ENCODE measurements at regions not wholly inside any gene's neighbourhood (a gene's known extent, or its start where the extent isn't known, plus 50 kb on each side); places are given as distances from the start of the nearest gene placed in this dataset.
A peak's percentile ranks its signal among the peaks of the same experiment; 100 is the strongest.

GRCh38 chr5:67286006-67286405 lies 89.4 kb upstream of the CD180 start:
- Histone ChIP-seq H3K4me3 (ENCODE audit: low read depth, low read length) (no peak overlapping the region), H3K36me3 (ENCODE audit: insufficient read depth, low read length) (no peaks in the 10 kb centered on the region), H3K27ac (ENCODE audit: low read depth, low read length) (no peak overlapping the region), H3K27me3 (ENCODE audit: insufficient read depth, low read length) (no peaks in the 10 kb centered on the region), H3K79me2 (ENCODE audit: control insufficient read depth, insufficient read depth, low read length, unreplicated experiment) (no peaks in the 10 kb centered on the region), H2AFZ (ENCODE audit: low read length, unreplicated experiment) (no peak overlapping the region), H3K4me1 (ENCODE audit: control insufficient read depth, insufficient read depth, low read length, unreplicated experiment) (peaks cover 33% of the 10 kb centered on the region)

DNA sequence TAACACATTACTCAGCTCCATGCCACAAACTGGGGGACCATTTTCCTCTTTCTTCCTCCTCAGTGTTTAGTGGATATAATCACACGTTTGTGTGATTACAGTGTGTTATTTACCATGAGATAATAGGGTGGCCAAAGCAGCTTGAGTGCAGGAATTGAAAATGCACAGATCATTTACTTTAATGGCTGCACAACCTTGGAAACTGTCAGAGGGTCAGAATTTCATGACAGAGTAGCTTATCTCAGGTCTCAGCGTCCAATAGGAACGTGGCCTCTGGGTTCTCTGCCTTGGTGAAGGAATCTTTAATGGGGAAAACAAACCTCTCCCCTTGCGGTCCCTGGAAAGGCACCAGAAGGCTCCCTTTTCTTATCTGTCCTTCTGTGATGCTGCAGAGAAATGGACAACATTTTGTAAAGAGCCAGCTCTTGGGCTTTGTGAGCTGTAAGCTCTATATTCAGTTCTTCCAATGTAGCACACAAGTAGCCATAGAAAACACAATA lies 87.4 kb upstream of the CD180 start:
- Histone ChIP-seq H3K36me3 (ENCODE audit: insufficient read depth, low read length) (peaks cover 4% of the 10 kb centered on the region; the same call in 1 of the 2 replicates), H3K79me2 (ENCODE audit: control insufficient read depth, insufficient read depth, low read length, unreplicated experiment) (no peaks in the 10 kb centered on the region), H3K27me3 (ENCODE audit: insufficient read depth, low read length) (no peaks in the 10 kb centered on the region), H3K27ac (ENCODE audit: low read depth, low read length) (no peak overlapping the region), H3K4me1 (ENCODE audit: control insufficient read depth, insufficient read depth, low read length, unreplicated experiment) (peaks cover 25% of the 10 kb centered on the region), H3K4me3 (ENCODE audit: low read depth, low read length) (no peak overlapping the region), H2AFZ (ENCODE audit: low read length, unreplicated experiment) (peak overlapping the region; percentile 85)

- H3K79me2 ChIP-seq (ENCODE audit: control insufficient read depth, insufficient read depth, low read length, unreplicated experiment) = no peaks in the 10 kb centered on the region
- H3K27ac ChIP-seq (ENCODE audit: low read depth, low read length) = no peak overlapping the region
- peaks cover 18% of the 10 kb centered on the region for H3K4me1 ChIP-seq (ENCODE audit: control insufficient read depth, insufficient read depth, low read length, unreplicated experiment)
- H3K27me3 ChIP-seq (ENCODE audit: insufficient read depth, low read length) = no peaks in the 10 kb centered on the region
- H2AFZ ChIP-seq (ENCODE audit: low read length, unreplicated experiment) = peak overlapping the region; percentile 85
- H3K36me3 ChIP-seq (ENCODE audit: insufficient read depth, low read length) = peaks cover 5% of the 10 kb centered on the region; the same call in 1 of the 2 replicates
- no peak overlapping the region for H3K4me3 ChIP-seq (ENCODE audit: low read depth, low read length)
Measured at GRCh38 chr5:67283275-67283987, 86.8 kb upstream of the CD180 start.

GRCh38 chr5:67281874-67282273 lies 85.3 kb upstream of the CD180 start:
- H3K4me1 ChIP-seq (ENCODE audit: control insufficient read depth, insufficient read depth, low read length, unreplicated experiment) = peaks cover 8% of the 10 kb centered on the region
- H2AFZ ChIP-seq (ENCODE audit: low read length, unreplicated experiment) = no peak overlapping the region
- no peaks in the 10 kb centered on the region for H3K27me3 ChIP-seq (ENCODE audit: insufficient read depth, low read length)
- H3K4me3 ChIP-seq (ENCODE audit: low read depth, low read length) = no peak overlapping the region
- H3K79me2 ChIP-seq (ENCODE audit: control insufficient read depth, insufficient read depth, low read length, unreplicated experiment) = no peaks in the 10 kb centered on the region
- no peak overlapping the region for H3K27ac ChIP-seq (ENCODE audit: low read depth, low read length)
- H3K36me3 ChIP-seq (ENCODE audit: insufficient read depth, low read length) = peaks cover 13% of the 10 kb centered on the region

DNA sequence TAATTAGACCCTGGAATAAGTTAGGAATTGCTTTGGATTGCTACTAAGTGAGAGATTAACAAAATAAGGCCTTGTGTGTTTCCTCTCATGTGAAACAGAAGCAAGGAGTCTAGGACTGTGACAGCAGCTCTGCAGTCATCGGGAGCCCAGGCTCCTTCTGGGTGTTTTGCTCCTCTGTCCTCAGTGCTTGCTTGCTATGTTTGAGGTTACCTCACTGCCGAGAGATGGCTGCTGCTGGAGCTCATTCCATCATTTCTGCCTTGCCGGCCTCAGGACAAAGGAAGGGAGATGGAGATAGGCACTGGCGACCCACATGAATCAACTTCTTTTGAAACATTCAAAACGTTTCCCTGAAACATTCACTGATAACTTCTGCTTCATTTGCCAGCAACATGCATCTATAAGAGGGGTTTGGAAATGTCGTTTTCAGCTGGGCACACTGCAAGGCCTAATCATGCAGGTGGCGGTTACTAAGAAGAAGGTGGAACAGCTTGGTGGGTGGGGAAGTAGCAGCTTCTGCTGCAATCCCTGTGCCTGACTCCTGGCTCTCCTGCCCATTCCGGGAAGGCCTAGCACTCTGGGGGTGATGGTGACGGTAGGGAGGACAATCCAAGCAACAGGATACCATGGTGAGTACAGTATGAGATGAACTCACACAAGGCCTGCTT lies 77.2 kb upstream of the CD180 start:
- Histone ChIP-seq H3K79me2 (ENCODE audit: control insufficient read depth, insufficient read depth, low read length, unreplicated experiment) (no peaks in the 10 kb centered on the region), H3K4me1 (ENCODE audit: control insufficient read depth, insufficient read depth, low read length, unreplicated experiment) (peaks cover 19% of the 10 kb centered on the region), H2AFZ (ENCODE audit: low read length, unreplicated experiment) (no peak overlapping the region), H3K4me3 (ENCODE audit: low read depth, low read length) (no peak overlapping the region), H3K27ac (ENCODE audit: low read depth, low read length) (no peak overlapping the region), H3K36me3 (ENCODE audit: insufficient read depth, low read length) (peaks cover 8% of the 10 kb centered on the region; the same call in 1 of the 2 replicates), H3K27me3 (ENCODE audit: insufficient read depth, low read length) (no peaks in the 10 kb centered on the region)

DNA sequence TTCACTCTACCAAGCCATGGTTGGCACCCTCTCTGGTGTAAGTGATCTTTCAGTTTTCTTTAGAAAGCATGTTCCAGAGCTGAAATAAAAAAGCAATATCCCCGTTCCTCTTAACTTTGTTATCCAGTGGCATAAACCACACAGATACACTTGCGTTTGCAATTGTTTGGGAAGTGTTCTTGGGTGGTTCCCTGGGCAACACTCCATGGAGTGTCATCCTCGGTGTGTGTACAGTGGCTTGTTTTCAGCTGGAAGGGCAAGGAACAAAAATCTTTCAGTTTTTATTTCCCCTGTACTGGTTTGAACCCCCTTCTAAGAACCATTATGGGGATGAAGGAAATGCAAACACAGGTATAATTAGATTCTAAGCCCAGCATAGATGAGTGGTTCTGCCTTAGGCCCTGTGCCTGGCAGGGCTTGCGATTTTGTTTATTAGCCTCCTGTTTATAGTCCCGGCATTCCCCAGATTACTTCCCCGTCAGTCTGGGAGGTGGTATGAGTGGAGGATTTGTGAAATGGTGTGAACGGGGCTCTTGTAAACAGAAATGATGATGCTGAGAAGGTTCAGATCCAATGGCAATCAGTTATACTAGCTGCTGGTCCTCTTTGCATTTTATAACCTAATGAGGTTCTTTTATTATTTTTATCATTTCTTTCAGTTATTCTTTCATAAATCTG lies 76.0 kb upstream of the CD180 start:
- Histone ChIP-seq H3K79me2 (ENCODE audit: control insufficient read depth, insufficient read depth, low read length, unreplicated experiment) (no peaks in the 10 kb centered on the region), H3K27ac (ENCODE audit: low read depth, low read length) (no peak overlapping the region), H2AFZ (ENCODE audit: low read length, unreplicated experiment) (no peak overlapping the region), H3K4me1 (ENCODE audit: control insufficient read depth, insufficient read depth, low read length, unreplicated experiment) (peaks cover 26% of the 10 kb centered on the region), H3K36me3 (ENCODE audit: insufficient read depth, low read length) (peaks cover 4% of the 10 kb centered on the region; the same call in 1 of the 2 replicates), H3K4me3 (ENCODE audit: low read depth, low read length) (no peak overlapping the region), H3K27me3 (ENCODE audit: insufficient read depth, low read length) (no peaks in the 10 kb centered on the region)

GRCh38 chr5:67268231-67269021 lies 71.8 kb upstream of the CD180 start:
- no peak overlapping the region for H2AFZ ChIP-seq (ENCODE audit: low read length, unreplicated experiment)
- peaks cover 42% of the 10 kb centered on the region for H3K4me1 ChIP-seq (ENCODE audit: control insufficient read depth, insufficient read depth, low read length, unreplicated experiment)
- H3K4me3 ChIP-seq (ENCODE audit: low read depth, low read length) = peak overlapping the region; percentile 45
- H3K27me3 ChIP-seq (ENCODE audit: insufficient read depth, low read length) = no peaks in the 10 kb centered on the region
- H3K79me2 ChIP-seq (ENCODE audit: control insufficient read depth, insufficient read depth, low read length, unreplicated experiment) = no peaks in the 10 kb centered on the region
- no peaks in the 10 kb centered on the region for H3K36me3 ChIP-seq (ENCODE audit: insufficient read depth, low read length)
- peak overlapping the region; percentile 98 for H3K27ac ChIP-seq (ENCODE audit: low read depth, low read length)

- no peak overlapping the region for H2AFZ ChIP-seq (ENCODE audit: low read length, unreplicated experiment)
- H3K4me1 ChIP-seq (ENCODE audit: control insufficient read depth, insufficient read depth, low read length, unreplicated experiment) = peaks cover 42% of the 10 kb centered on the region
- H3K36me3 ChIP-seq (ENCODE audit: insufficient read depth, low read length) = no peaks in the 10 kb centered on the region
- no peaks in the 10 kb centered on the region for H3K79me2 ChIP-seq (ENCODE audit: control insufficient read depth, insufficient read depth, low read length, unreplicated experiment)
- H3K4me3 ChIP-seq (ENCODE audit: low read depth, low read length) = no peak overlapping the region
- H3K27ac ChIP-seq (ENCODE audit: low read depth, low read length) = peak overlapping the region; percentile 98
- no peaks in the 10 kb centered on the region for H3K27me3 ChIP-seq (ENCODE audit: insufficient read depth, low read length)
Measured at GRCh38 chr5:67267512-67268216, 71.1 kb upstream of the CD180 start.

DNA sequence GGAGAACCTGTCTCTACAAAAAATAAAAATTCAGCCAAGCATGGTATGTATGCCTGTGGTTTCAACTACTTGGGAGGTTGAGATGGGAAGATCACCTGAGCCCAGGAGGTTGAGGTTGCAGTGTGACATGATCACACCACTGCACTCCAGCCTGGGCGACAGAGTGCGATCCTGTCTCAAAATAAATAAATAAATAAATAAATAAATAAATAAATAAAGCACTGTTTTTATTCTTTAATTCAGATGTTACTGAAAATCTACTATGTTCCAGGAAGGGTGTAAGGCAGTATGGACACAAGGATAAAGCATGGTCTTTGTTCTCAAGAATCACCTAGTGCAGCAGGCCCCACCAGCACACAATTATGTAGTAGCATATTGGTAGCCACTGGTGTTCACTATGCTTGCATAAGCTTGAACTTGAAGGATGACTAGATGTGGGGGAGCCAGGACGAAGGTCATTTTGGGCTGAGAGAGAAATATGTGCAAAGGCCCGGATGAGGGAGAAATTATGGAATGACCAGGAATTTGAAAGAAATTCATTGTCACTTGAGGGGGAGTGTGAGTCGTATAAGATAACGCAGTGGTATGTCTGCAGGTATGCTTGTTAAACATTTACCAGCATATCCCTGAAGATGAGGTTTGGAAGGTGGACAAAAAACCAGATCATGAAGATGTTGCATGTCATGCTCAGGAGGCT lies 70.2 kb upstream of the CD180 start:
- no peaks in the 10 kb centered on the region for H3K79me2 ChIP-seq (ENCODE audit: control insufficient read depth, insufficient read depth, low read length, unreplicated experiment)
- peak overlapping the region; percentile 98 for H3K27ac ChIP-seq (ENCODE audit: low read depth, low read length)
- H3K27me3 ChIP-seq (ENCODE audit: insufficient read depth, low read length) = no peaks in the 10 kb centered on the region
- H3K4me3 ChIP-seq (ENCODE audit: low read depth, low read length) = no peak overlapping the region
- H2AFZ ChIP-seq (ENCODE audit: low read length, unreplicated experiment) = no peak overlapping the region
- peaks cover 46% of the 10 kb centered on the region for H3K4me1 ChIP-seq (ENCODE audit: control insufficient read depth, insufficient read depth, low read length, unreplicated experiment)
- H3K36me3 ChIP-seq (ENCODE audit: insufficient read depth, low read length) = no peaks in the 10 kb centered on the region
